Jurkat, Clone E6-1 (cell line): ENCODE measurements at regions not wholly inside any gene's neighbourhood (a gene's known extent, or its start where the extent isn't known, plus 50 kb on each side); places are given as distances from the start of the nearest gene placed in this dataset.

Source experiments
- DNase-seq: peaks from one replicate; pipeline ENCODE4 v3.0.0-alpha.2; 2011; ENCODE audit warnings: low read depth, low spot score
- H3K4me3 ChIP-seq: 2 replicates; pipeline ENCODE4 v1.5.1; 2011; ENCODE audit warnings: mild to moderate bottlenecking, low read length, control low read depth, moderate library complexity

- DNase-seq, result no peak
- no peak overlapping the region for H3K4me3 ChIP-seq
Measured at GRCh38 chr9:124199474-124199873, 58.3 kb upstream of the NEK6 start.

- peak; percentile 32 for DNase-seq
- H3K4me3 ChIP-seq, result no peak overlapping the region
Measured at GRCh38 chr9:124202447-124202971, 55.2 kb upstream of the NEK6 start.

DNA sequence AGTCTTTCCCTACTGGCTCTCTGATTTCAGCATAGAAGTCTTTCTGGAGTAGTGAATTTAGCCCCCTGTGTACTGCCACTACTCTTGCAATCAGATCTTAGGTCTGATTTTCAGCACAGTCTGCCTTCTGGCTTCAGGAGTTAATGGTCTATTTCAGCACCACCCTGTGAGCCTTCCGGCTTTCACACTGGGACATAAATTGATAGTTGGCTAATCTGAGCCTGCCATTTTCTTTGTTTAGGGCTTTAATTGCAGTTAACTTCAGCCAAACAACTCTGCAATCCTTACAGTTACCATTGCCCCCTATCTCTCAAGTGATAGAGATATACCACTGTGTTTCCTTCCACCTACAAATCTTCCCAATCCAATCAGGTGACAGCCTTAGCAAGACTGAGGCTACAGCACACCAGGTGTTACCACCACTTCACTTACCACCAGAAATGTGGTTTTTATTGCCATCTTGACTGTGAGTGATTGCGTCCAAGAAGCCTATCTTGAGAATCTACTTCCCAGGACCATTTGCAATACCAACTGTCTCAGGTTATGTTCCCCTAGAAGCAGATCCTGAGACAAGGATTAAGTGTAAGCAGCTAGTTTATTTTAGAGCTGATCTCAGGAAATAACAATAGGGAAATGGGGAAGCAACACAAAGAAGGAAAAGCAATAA lies 51.9 kb upstream of the NEK6 start:
- no peak overlapping the region for H3K4me3 ChIP-seq
- peak; percentile 51 for DNase-seq

GRCh38 chr9:124206391-124206790 lies 51.4 kb upstream of the NEK6 start:
- no peak for DNase-seq
- H3K4me3 ChIP-seq, result no peak overlapping the region
